AG08396 (cell line): ENCODE measurements at regions not wholly inside any gene's neighbourhood (a gene's known extent, or its start where the extent isn't known, plus 50 kb on each side); places are given as distances from the start of the nearest gene placed in this dataset.
"Not testable (repeated sequence)": the region's sequence is repeated elsewhere in the genome, so short reads cannot be mapped to it uniquely, and the experiment has no call there.

Experiments used
- DNase-seq: peaks from one replicate; pipeline ENCODE4 v3.0.0; 2012; ENCODE audit warnings: low spot score, mixed read lengths

GRCh38 chr7:101708223-101708622 is 79.1 kb upstream of the MYL10 start:
- DNase-seq: no peak

GRCh38 chr7:101712652-101713051 is 83.6 kb upstream of the MYL10 start:
- no peak for DNase-seq

- no peak for DNase-seq
Measured at GRCh38 chr7:101714097-101714496, 85.0 kb upstream of the MYL10 start.

GRCh38 chr7:101717628-101718357 is 88.7 kb upstream of the MYL10 start:
- DNase-seq: no peak

- DNase-seq: no peak
Measured at GRCh38 chr7:101718363-101719122, 89.4 kb upstream of the MYL10 start.

- no peak for DNase-seq
Measured at GRCh38 chr7:101719123-101719470, 90.0 kb upstream of the MYL10 start.

GRCh38 chr7:101720324-101720723 is 91.2 kb upstream of the MYL10 start:
- DNase-seq: no peak

GRCh38 chr7:101722247-101722646 is 93.2 kb upstream of the MYL10 start:
- DNase-seq: no peak

- DNase-seq: no peak
Measured at GRCh38 chr7:101723835-101724234, 93.6 kb upstream of the CUX1 start.

GRCh38 chr7:101724957-101725356 is 92.5 kb upstream of the CUX1 start:
- DNase-seq: no peak

- no peak for DNase-seq
Measured at GRCh38 chr7:101725921-101726320, 91.5 kb upstream of the CUX1 start.

GRCh38 chr7:101727184-101727583 is 90.2 kb upstream of the CUX1 start:
- no peak for DNase-seq

GRCh38 chr7:101728128-101728527 is 89.3 kb upstream of the CUX1 start:
- DNase-seq: no peak

- not testable (repeated sequence) for DNase-seq
Measured at GRCh38 chr7:101728873-101729240, 88.6 kb upstream of the CUX1 start.

- no peak for DNase-seq
Measured at GRCh38 chr7:101729241-101729883, 88.1 kb upstream of the CUX1 start.

GRCh38 chr7:101731502-101732084 is 85.8 kb upstream of the CUX1 start:
- DNase-seq: no peak

GRCh38 chr7:101733713-101734475 is 83.5 kb upstream of the CUX1 start:
- DNase-seq: peak; percentile 65

GRCh38 chr7:101736084-101736483 is 81.3 kb upstream of the CUX1 start:
- no peak for DNase-seq

- DNase-seq: no peak
Measured at GRCh38 chr7:101739775-101740398, 77.5 kb upstream of the CUX1 start.

GRCh38 chr7:101740981-101741725 is 76.3 kb upstream of the CUX1 start:
- DNase-seq: no peak
